Epithelial cell of proximal tubule (primary cell): ENCODE measurements at regions not wholly inside any gene's neighbourhood (a gene's known extent, or its start where the extent isn't known, plus 50 kb on each side); places are given as distances from the start of the nearest gene placed in this dataset.

Experiments
- DNase-seq: peaks from one replicate; pipeline ENCODE4 v3.0.0-alpha.2; 2011; ENCODE audit warnings: low read depth
- H3K4me3 ChIP-seq: 2 replicates; pipeline ENCODE4 v1.5.1; 2011; ENCODE audit warnings: low read depth, mild to moderate bottlenecking, low read length
- CTCF ChIP-seq: conservative IDR thresholded peaks from 2 replicates; pipeline ENCODE4 v1.5.1; 2012; ENCODE audit warnings: low read depth, mild to moderate bottlenecking, low read length

- no peak for TF ChIP-seq CTCF
- no peak for DNase-seq
Measured at GRCh38 chr1:220367833-220368232, 95.6 kb upstream of the RAB3GAP2 start.

GRCh38 chr1:220366269-220366668, 94.0 kb upstream of the RAB3GAP2 start:
- H3K4me3 ChIP-seq: no peak overlapping the region
- DNase-seq: no peak
- no peak for TF ChIP-seq CTCF

More at GRCh38 chr1:220367833-220368232, 95.6 kb upstream of the RAB3GAP2 start:
- H3K4me3 ChIP-seq: no peak overlapping the region

DNA sequence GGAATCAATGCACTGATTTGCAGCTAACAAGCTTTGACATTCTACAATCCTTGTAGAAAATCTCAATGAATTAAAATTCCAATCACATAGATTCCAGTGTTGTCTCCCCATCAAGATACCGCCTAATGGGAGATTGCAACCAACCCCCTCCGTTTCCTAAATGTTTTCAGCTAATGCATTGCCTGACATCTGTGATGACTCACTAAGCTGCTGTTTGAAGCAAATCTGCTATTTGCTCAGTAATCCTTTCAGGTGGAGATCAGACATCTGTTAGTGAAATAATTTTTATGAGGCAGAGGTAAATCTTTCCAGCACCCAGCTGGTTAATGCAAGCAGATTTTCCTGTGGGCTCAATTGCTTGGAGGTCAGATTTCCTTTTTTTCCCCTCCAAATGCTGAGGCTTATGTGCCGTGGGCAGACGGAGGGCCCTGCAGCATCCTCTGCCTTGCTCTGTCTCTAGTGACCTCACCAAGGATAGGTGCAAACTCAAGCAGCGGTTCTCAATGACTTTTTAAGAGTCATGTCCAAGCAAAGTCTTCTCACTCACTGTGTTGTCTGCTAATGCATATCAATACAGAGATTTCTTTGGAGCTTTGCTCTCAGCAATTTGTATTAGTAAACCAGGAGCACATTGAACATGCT, 91.1 kb upstream of the RAB3GAP2 start:
- H3K4me3 ChIP-seq: no peak overlapping the region
- no peak for DNase-seq

DNA sequence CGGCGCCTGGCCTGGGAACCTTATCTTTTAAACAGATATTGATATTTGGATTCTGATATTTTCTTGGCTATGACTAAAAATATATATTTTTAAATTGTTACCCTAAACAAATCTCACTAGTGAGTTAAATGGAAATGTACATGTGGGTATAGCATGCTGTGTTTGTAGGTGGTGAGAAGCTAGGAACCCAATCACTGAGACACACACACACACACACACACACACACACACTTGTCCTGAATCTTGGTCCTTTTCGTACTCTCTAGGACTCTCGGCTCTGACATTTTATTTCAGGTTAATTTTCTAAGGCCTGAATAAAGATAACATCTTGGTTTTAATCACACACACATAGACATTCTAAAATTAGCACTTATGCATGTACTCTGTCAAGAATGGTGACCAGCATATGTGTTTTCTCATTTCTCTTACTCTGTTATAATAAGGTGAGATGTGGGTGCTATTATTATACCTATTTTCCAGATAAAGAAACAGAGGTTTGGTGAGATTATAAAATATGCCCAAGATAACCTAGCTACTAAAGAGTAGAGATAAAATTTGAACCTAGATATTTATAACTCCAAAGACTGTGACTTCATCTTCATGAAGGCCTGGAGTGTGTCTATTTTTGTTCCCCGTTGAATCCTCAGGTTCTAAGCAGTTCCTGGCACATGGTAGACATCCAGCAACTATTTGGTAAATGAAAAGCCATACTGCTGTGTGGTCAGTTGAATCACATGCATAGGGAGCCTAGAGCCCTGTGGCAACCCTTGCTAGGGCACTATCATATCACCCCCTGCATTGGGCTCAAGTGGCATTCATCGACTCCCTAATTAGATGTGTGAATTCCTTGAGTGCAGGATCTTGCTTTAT, 85.0 kb upstream of the RAB3GAP2 start:
- DNase-seq: no peak
- H3K4me3 ChIP-seq: no peak overlapping the region
- TF ChIP-seq CTCF: no peak

More for the DNA sequence above, 91.1 kb upstream of the RAB3GAP2 start:
- no peak for TF ChIP-seq CTCF

GRCh38 chr1:220353229-220354012, 81.2 kb upstream of the RAB3GAP2 start:
- no peak for DNase-seq
- no peak overlapping the region for H3K4me3 ChIP-seq
- TF ChIP-seq CTCF: no peak

- no peak overlapping the region for H3K4me3 ChIP-seq
- DNase-seq: no peak
- no peak for TF ChIP-seq CTCF
Measured at GRCh38 chr1:220348211-220348610, 76.0 kb upstream of the RAB3GAP2 start.
